Brain microvascular endothelial cell (primary cell): ENCODE measurements at regions not wholly inside any gene's neighbourhood (a gene's known extent, or its start where the extent isn't known, plus 50 kb on each side); places are given as distances from the start of the nearest gene placed in this dataset.
A peak's percentile ranks its signal among the peaks of the same experiment; 100 is the strongest.

Experiments
- DNase-seq: peaks from one replicate; pipeline ENCODE4 v3.0.0-alpha.2; 2020
- H3K27ac ChIP-seq: fragments of 250-450 bp; sonication (Bioruptor Pico); 2 replicates; pipeline ENCODE4 v1.5.1; 2020; ENCODE audit warnings: mild to moderate bottlenecking, moderate library complexity
- H3K27me3 ChIP-seq: fragments of 250-450 bp; sonication (Bioruptor Pico); replicated peaks from 2 replicates; pipeline ENCODE4 v1.5.1; 2020; ENCODE audit warnings: mild to moderate bottlenecking
- H3K36me3 ChIP-seq: fragments of 250-450 bp; sonication (Bioruptor Pico); replicated peaks from 2 replicates; pipeline ENCODE4 v1.5.1; 2020; ENCODE audit warnings: mild to moderate bottlenecking
- H3K4me3 ChIP-seq: 2 replicates; pipeline ENCODE4 v1.5.1; 2011; ENCODE audit warnings: low read depth, mild to moderate bottlenecking, control low read depth, low read length, moderate library complexity
- in situ Hi-C: cut with HindIII; loops from 2 replicates; pipeline ENCODE4 v1.10.0; 2017; ENCODE audit warnings: low sequenced_read_pairs, low pct_ligation_motif_present
- TF ChIP-seq, protein P1 (sequence below): IDR thresholded peaks from 2 replicates; pipeline ENCODE4 v1.5.1; 2011; ENCODE audit warnings: low read depth, mild to moderate bottlenecking, moderate library complexity, low read length, control low read depth, inconsistent platforms; ENCODE audit errors: missing control alignments

DNA sequence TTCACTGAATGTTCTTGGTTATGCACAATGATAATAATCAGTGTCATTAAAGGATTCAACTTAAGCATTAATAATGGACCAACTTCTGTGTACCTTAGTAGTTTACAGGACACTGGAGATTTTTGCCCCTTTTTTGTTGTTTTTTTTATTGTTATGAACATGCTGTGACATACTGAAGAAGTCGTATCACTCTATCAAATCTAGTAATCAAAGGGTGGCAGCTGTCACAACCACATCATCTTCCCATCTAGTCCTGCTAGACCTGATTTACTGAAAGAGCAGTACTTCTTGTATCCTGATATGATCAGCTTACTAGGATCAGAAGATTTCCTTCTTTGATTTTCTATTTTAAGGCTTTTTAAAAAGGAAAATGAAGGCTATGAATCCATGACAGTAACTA lies 504.6 kb upstream of the CELF2 start:
- TF ChIP-seq, protein P1, sequence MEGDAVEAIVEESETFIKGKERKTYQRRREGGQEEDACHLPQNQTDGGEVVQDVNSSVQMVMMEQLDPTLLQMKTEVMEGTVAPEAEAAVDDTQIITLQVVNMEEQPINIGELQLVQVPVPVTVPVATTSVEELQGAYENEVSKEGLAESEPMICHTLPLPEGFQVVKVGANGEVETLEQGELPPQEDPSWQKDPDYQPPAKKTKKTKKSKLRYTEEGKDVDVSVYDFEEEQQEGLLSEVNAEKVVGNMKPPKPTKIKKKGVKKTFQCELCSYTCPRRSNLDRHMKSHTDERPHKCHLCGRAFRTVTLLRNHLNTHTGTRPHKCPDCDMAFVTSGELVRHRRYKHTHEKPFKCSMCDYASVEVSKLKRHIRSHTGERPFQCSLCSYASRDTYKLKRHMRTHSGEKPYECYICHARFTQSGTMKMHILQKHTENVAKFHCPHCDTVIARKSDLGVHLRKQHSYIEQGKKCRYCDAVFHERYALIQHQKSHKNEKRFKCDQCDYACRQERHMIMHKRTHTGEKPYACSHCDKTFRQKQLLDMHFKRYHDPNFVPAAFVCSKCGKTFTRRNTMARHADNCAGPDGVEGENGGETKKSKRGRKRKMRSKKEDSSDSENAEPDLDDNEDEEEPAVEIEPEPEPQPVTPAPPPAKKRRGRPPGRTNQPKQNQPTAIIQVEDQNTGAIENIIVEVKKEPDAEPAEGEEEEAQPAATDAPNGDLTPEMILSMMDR, result no peak
- no peak overlapping the region for H3K4me3 ChIP-seq

DNA sequence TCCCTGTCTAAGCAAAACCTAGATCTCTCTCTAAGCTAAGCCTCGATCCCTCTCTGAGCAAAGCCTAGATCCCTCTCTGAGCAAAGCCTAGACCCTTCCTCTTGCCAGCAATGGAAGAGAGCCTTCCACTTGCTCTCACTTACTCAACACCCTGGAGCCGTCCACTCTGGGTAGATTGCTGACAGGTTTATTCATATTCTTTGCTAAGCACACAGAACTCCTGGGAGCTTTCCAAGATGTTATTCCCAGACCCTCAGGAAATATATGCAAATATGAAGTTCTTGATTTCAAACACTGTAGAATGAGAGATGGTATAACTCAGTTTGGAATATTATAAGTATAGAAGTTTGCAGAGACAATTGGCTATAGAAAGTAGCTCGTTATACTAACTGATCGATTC lies 503.8 kb upstream of the CELF2 start:
- in situ Hi-C loops, result no loop called here
- no peak overlapping the region for H3K4me3 ChIP-seq
- H3K36me3 ChIP-seq, result no peaks in the 10 kb centered on the region
- no peak for DNase-seq
- H3K27ac ChIP-seq, result no peak overlapping the region
- TF ChIP-seq, protein P1, result no peak
- H3K27me3 ChIP-seq, result no peaks in the 10 kb centered on the region

More for the DNA sequence above, 504.6 kb upstream of the CELF2 start:
- no peak for DNase-seq
- H3K36me3 ChIP-seq, result no peaks in the 10 kb centered on the region
- no peaks in the 10 kb centered on the region for H3K27me3 ChIP-seq
- in situ Hi-C loops, result no loop called here
- H3K27ac ChIP-seq, result no peak overlapping the region

DNA sequence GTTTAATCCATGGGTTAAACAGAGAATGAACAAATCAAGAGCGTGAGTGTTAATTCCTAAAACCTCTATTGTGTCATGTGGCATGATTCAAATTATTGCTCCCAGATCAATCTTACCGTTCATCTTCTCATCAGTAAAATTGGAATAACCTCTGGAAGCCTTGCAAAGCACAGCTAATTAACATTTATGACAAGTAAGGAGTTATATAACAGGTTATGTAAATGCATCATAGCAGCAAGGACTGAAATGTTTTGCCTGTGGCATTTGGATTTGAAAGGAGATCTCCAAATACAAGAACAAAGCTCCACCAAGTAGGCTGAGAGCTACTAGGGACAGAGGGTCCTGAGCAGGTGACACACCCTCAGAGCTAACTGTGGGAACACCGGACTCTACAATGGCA lies 502.9 kb upstream of the CELF2 start:
- H3K4me3 ChIP-seq, result no peak overlapping the region
- TF ChIP-seq, protein P1, result no peak
- H3K27ac ChIP-seq, result no peak overlapping the region
- DNase-seq, result no peak
- no peaks in the 10 kb centered on the region for H3K27me3 ChIP-seq
- in situ Hi-C loops, result no loop called here
- H3K36me3 ChIP-seq, result no peaks in the 10 kb centered on the region

DNA sequence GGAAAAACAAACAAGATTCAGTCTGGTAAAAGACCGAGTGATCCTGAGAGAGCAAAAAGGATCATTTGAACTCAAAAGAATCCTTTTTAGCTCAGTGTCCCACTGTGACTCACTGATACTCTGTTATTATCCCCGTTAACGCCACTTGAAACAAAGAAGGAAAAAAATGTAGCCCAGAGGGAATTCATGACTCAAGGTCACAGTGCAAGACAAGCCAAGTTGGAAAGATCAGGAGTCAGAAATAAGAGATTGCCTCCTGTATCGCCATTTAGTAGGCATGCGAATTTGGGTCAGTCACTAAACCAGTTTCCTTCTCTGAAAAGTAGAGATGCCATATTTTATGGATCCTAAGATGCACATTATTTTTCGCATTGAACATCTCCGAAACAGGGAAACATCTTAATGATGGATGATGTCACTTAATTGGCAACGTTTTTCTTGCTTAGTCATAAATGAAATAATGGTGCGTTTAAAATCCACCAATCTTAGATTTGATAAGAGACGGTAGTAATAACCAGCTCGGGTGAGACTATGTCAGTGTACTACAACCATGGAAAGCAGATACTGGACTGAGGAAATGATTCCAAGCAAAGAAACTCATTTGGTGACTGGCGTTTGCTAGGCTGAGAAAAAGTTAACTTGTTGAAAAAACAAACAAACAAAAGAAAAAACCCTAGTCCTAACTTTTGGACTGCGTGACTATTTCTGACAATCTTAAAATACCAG lies 502.0 kb upstream of the CELF2 start:
- TF ChIP-seq, protein P1, result no peak
- no peak overlapping the region for H3K4me3 ChIP-seq
- no peaks in the 10 kb centered on the region for H3K36me3 ChIP-seq
- peak; percentile 18 for DNase-seq
- H3K27me3 ChIP-seq, result no peaks in the 10 kb centered on the region
- H3K27ac ChIP-seq, result peak overlapping the region; percentile 25
- in situ Hi-C loops, result no loop called here

DNA sequence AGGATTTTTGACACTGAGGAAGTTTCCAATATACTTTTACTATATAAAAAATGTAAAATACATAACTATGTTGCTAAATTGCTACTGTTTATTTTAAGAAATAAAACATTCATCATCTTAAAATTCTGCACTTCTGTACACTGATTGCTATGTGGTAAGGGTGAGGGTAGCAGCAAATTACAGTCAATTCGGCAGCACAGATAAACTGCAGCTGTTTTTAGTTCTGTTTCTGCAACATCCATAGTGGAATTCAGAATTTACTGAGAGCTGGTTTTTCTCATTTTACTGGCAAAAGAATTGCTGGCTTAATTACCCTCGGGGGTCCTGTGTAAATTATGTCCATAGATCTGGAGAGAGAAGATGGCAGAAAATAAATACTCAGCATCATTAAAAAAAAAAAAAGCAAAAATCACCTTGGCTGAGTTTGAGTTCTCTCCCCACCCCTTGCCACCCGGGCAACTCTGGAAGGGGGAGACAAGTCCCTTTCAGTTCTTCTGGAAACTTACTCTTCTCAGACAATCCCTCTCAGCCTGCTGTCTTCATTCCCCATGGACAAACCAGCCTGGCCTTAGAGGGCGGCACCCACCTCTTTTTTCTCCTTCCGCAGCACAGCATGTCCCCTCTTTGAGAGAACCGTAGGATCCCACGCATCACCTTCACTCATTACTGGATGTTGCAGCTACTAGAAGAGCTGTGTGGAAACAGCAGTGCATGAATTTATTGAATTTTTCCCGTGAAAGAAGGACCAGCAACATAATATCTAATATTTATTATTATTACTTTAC lies 501.1 kb upstream of the CELF2 start:
- H3K27me3 ChIP-seq, result no peaks in the 10 kb centered on the region
- no peak overlapping the region for H3K27ac ChIP-seq
- H3K36me3 ChIP-seq, result no peaks in the 10 kb centered on the region
- H3K4me3 ChIP-seq, result no peak overlapping the region
- no peak for DNase-seq
- TF ChIP-seq, protein P1, result no peak
- in situ Hi-C loops, result no loop called here
